ENCODE measurements at regions not wholly inside any gene's neighbourhood (a gene's known extent, or its start where the extent isn't known, plus 50 kb on each side); places are given as distances from the start of the nearest gene placed in this dataset.

DNA sequence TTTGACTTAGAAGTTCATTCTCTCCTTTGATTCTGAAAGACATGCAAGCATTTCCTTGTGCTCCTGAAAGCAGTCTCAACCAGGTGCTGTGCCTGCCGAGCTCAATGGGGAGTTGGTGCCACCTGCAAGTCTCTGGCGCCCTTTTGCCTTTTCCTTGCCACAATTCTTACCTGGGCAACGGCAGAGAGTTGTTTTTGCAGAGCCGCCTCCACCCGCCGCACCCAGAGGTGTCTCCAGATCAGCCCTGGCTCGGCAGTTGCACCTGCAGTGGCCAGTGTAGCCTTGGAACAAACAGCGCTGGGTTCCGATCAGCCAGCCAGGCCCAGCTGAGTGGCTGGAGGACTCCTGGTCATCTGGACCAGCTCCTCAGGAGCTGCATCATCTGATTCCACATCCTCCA, 262.9 kb downstream of the IRX2 start:
- peaks cover 0 to 9% (median 0%) of the 10 kb centered on the region in 4 donors for H3K9me3 ChIP-seq
- no peaks in the 10 kb centered on the region for H3K27me3 ChIP-seq
- no peak overlapping the region for H3K4me3 ChIP-seq
- TF ChIP-seq POLR2A (IDR thresholded peaks at IDR 0.05) (no peak), EP300 (IDR thresholded peaks at IDR 0.05) (no peak)
- TF ChIP-seq, protein P1, sequence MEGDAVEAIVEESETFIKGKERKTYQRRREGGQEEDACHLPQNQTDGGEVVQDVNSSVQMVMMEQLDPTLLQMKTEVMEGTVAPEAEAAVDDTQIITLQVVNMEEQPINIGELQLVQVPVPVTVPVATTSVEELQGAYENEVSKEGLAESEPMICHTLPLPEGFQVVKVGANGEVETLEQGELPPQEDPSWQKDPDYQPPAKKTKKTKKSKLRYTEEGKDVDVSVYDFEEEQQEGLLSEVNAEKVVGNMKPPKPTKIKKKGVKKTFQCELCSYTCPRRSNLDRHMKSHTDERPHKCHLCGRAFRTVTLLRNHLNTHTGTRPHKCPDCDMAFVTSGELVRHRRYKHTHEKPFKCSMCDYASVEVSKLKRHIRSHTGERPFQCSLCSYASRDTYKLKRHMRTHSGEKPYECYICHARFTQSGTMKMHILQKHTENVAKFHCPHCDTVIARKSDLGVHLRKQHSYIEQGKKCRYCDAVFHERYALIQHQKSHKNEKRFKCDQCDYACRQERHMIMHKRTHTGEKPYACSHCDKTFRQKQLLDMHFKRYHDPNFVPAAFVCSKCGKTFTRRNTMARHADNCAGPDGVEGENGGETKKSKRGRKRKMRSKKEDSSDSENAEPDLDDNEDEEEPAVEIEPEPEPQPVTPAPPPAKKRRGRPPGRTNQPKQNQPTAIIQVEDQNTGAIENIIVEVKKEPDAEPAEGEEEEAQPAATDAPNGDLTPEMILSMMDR (IDR thresholded peaks at IDR 0.05): no peak
- no peaks in the 10 kb centered on the region for H3K4me1 ChIP-seq
- 78 to 92% methylated on average over 9 of the region's 9 CpGs for WGBS, 2 donors
- DNase-seq (ENCODE audit: low spot score in 2 of 2): no peak
- H3K27ac ChIP-seq: no peak overlapping the region
- H3K36me3 ChIP-seq: no peaks in the 10 kb centered on the region

DNA sequence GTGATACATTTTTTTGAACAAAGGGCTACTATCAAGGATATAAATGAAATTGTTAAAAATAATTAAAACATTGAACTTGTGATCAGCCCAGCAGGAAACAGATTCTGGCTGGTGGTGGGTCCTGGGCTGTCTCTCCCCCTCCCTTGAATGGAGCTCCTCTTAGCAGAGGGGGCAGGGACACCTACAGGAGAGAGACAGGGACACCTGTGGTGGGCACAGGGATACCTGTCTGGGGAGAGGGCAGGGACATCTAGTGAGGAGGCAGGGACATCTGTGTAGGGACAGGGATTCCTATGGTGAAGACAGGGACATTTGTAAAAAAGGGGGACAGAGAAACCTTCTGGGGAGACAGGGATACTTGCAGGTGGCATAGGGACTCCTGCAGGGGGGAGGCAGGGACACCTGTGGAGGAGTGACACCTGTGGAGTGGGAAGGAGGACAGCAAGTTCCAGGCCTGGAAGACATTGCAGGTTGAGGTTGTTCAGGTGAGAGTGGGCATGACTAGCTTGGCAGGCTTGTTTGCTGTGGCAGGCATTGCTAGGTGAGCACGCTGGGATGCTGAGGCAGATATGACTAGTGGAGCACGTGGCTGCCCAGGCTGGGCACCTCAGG, 264.2 kb downstream of the IRX2 start:
- peaks cover 0 to 19% (median 2%) of the 10 kb centered on the region in 4 donors for H3K9me3 ChIP-seq
- WGBS, 2 donors: 89% methylated on average over 2 of the region's 2 CpGs
- no peaks in the 10 kb centered on the region for H3K36me3 ChIP-seq
- no peak overlapping the region for H3K4me3 ChIP-seq
- no peaks in the 10 kb centered on the region for H3K4me1 ChIP-seq
- no peak for DNase-seq (ENCODE audit: low spot score in 2 of 2)
- TF ChIP-seq EP300 (IDR thresholded peaks at IDR 0.05): no peak
- TF ChIP-seq, protein P1 (IDR thresholded peaks at IDR 0.05): no peak
- TF ChIP-seq POLR2A (IDR thresholded peaks at IDR 0.05): no peak
- H3K27me3 ChIP-seq: no peaks in the 10 kb centered on the region
- no peak overlapping the region for H3K27ac ChIP-seq

DNA sequence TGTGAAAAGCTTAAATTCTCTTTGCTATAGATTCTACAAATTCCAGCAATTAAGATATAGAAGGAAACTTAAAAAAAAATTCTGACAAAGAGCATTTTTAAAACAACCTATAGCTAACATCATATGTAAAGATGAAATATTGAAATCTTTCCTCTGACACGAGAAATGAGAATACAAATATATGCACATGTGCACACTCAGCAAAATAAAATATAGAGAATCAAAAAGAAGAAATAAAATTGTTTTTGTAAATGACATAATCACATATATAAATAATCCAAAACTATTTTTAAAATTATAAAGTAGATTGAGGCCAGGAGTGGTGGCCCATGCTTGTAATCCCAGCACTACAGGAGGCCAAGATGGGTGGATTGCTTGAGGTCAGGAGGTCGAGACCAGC, 265.1 kb downstream of the IRX2 start:
- 63 to 64% methylated on average over 2 of the region's 2 CpGs for WGBS, 2 donors

DNA sequence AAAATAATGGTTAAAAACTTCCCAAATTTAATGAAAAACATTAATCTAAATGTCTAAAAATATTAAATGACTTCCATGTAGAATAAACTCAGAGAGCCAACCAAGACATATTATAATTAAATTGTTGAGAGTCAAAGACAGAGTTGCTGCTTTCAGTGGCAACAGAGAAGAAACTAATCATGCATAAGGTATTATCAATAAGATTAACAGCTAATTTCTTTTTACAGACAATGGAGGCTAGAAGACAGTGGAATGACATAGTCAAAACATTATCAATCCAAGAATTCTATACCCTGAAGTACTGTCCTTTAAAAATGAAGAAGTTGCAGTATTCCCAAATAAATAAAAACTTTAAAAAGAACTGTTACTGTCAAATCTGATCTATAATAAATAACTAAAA, 268.7 kb downstream of the IRX2 start:
- Histone ChIP-seq H3K9me3 (peaks cover 0 to 27% (median 6%) of the 10 kb centered on the region in 4 donors), H3K36me3 (no peaks in the 10 kb centered on the region), H3K27me3 (no peaks in the 10 kb centered on the region), H3K27ac (no peak overlapping the region), H3K4me1 (no peaks in the 10 kb centered on the region), H3K4me3 (no peak overlapping the region)
- no peak for TF ChIP-seq POLR2A (IDR thresholded peaks at IDR 0.05)
- DNase-seq (ENCODE audit: low spot score in 2 of 2): no peak

More for the DNA sequence above, 265.1 kb downstream of the IRX2 start:
- Histone ChIP-seq H3K36me3 (no peaks in the 10 kb centered on the region), H3K27ac (no peak overlapping the region), H3K9me3 (peaks cover 0 to 27% (median 6%) of the 10 kb centered on the region in 4 donors), H3K4me1 (no peaks in the 10 kb centered on the region), H3K4me3 (no peak overlapping the region), H3K27me3 (no peaks in the 10 kb centered on the region)
- no peak for DNase-seq (ENCODE audit: low spot score in 2 of 2)
- TF ChIP-seq EP300 (IDR thresholded peaks at IDR 0.05) (no peak), POLR2A (IDR thresholded peaks at IDR 0.05) (no peak)
- TF ChIP-seq, protein P1 (IDR thresholded peaks at IDR 0.05): no peak

DNA sequence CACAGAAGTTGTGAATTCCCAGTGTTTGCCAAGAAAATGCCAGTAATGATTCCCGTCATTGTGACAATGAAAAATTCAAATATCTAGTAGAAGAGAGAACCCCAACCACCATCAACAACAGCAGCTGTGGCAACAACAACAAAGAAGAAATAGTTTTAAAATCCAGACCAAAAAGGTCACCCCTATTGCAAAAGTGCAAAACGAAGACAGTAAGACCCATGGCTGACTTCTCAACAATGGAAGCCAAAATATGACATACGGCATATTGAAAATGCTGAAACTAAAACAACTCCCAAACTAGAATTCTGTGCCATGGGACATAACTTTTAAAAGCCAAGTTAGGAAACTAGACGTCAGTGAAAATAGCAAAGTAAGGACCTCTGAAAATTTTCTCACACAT, 270.6 kb downstream of the IRX2 start:
- no peaks in the 10 kb centered on the region for H3K36me3 ChIP-seq
- TF ChIP-seq EP300 (IDR thresholded peaks at IDR 0.05) (no peak), POLR2A (IDR thresholded peaks at IDR 0.05) (no peak)
- TF ChIP-seq, protein P1 (IDR thresholded peaks at IDR 0.05): no peak
- no peak overlapping the region for H3K27ac ChIP-seq
- 65 to 73% methylated on average over 4 of the region's 4 CpGs for WGBS, 2 donors
- no peak overlapping the region for H3K4me3 ChIP-seq
- peaks cover 0 to 27% (median 6%) of the 10 kb centered on the region in 4 donors for H3K9me3 ChIP-seq
- H3K27me3 ChIP-seq: no peaks in the 10 kb centered on the region
- no peaks in the 10 kb centered on the region for H3K4me1 ChIP-seq
- no peak for DNase-seq (ENCODE audit: low spot score in 2 of 2)

DNA sequence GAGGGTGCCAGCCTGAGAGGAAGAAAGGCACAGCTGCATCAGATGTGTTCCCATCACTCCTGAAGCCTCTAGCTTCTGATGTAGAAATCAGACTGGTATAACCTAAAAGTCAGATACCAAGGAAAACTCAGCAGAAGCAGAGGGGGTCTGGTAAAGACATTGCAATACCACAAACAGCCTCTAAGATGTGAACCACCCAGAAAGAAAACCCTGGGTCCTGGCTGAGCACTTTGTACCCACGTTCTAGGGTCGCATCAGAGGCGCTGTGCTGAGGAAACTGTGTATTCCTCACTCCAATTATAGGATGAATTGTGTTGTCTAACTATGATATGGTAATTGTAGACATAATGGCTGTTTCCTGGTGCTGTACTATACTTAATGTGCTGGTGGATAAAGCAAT, 275.6 kb downstream of the IRX2 start:
- 75 to 76% methylated on average over 3 of the region's 3 CpGs for WGBS, 2 donors
- TF ChIP-seq POLR2A (IDR thresholded peaks at IDR 0.05) (no peak), EP300 (IDR thresholded peaks at IDR 0.05) (no peak)
- TF ChIP-seq, protein P1 (IDR thresholded peaks at IDR 0.05): no peak
- no peak overlapping the region for H3K4me3 ChIP-seq
- H3K27me3 ChIP-seq: no peaks in the 10 kb centered on the region
- H3K36me3 ChIP-seq: no peaks in the 10 kb centered on the region
- H3K9me3 ChIP-seq: no peaks in the 10 kb centered on the region
- no peak overlapping the region for H3K27ac ChIP-seq
- no peak for DNase-seq (ENCODE audit: low spot score in 2 of 2)
- H3K4me1 ChIP-seq: no peaks in the 10 kb centered on the region
